HUES6 (cell line): ENCODE measurements at regions not wholly inside any gene's neighbourhood (a gene's known extent, or its start where the extent isn't known, plus 50 kb on each side); places are given as distances from the start of the nearest gene placed in this dataset.

Experiments used
- H3K27ac ChIP-seq: 2 replicates; pipeline ENCODE4 v1.7.0; 2013; ENCODE audit warnings: low read depth, mild to moderate bottlenecking, low read length, inconsistent platforms
- H3K27me3 ChIP-seq: 2 replicates; pipeline ENCODE4 v1.6.1; 2013; ENCODE audit warnings: low read length; ENCODE audit not compliant: control insufficient read depth, insufficient read depth
- H3K36me3 ChIP-seq: 2 replicates; pipeline ENCODE4 v1.6.1; 2013; ENCODE audit warnings: low read length; ENCODE audit not compliant: control insufficient read depth, insufficient read depth
- H3K4me1 ChIP-seq: 2 replicates; pipeline ENCODE4 v1.6.1; 2013; ENCODE audit warnings: low read length; ENCODE audit not compliant: control insufficient read depth, insufficient read depth
- H3K4me3 ChIP-seq: 2 replicates; pipeline ENCODE4 v1.5.1; 2013; ENCODE audit warnings: low read depth, low read length
- H3K9ac ChIP-seq: one replicate; pipeline ENCODE4 v1.6.1; 2013; ENCODE audit warnings: mild to moderate bottlenecking, low read length
- H3K9me3 ChIP-seq: 2 replicates; pipeline ENCODE4 v1.6.1; 2013; ENCODE audit warnings: low read depth, low read length; ENCODE audit not compliant: control insufficient read depth, insufficient read depth

GRCh38 chr15:95300958-95301357 lies 1029.5 kb upstream of the NR2F2 start:
- Histone ChIP-seq H3K4me3 (no peak overlapping the region), H3K27me3 (no peaks in the 10 kb centered on the region), H3K27ac (no peak overlapping the region), H3K9me3 (0 out of 2 replicates have a peak, but pooled peaks cover 2% of the 10 kb centered on the region), H3K9ac (no peak overlapping the region), H3K36me3 (no peaks in the 10 kb centered on the region), H3K4me1 (no peaks in the 10 kb centered on the region)

- no peaks in the 10 kb centered on the region for H3K27me3 ChIP-seq
- no peak overlapping the region for H3K4me3 ChIP-seq
- H3K4me1 ChIP-seq: no peaks in the 10 kb centered on the region
- 0 out of 2 replicates have a peak, but pooled peaks cover 2% of the 10 kb centered on the region for H3K9me3 ChIP-seq
- H3K27ac ChIP-seq: no peak overlapping the region
- no peaks in the 10 kb centered on the region for H3K36me3 ChIP-seq
- no peak overlapping the region for H3K9ac ChIP-seq
Observed at GRCh38 chr15:95302206-95302605, 1028.3 kb upstream of the NR2F2 start.

GRCh38 chr15:95302809-95303208 lies 1027.7 kb upstream of the NR2F2 start:
- Histone ChIP-seq H3K9me3 (0 out of 2 replicates have a peak, but pooled peaks cover 2% of the 10 kb centered on the region), H3K27ac (no peak overlapping the region)

GRCh38 chr15:95303713-95304112 lies 1026.8 kb upstream of the NR2F2 start:
- H3K36me3 ChIP-seq: no peaks in the 10 kb centered on the region
- H3K4me1 ChIP-seq: no peaks in the 10 kb centered on the region
- no peak overlapping the region for H3K4me3 ChIP-seq
- no peak overlapping the region for H3K9ac ChIP-seq
- no peaks in the 10 kb centered on the region for H3K27me3 ChIP-seq
- H3K27ac ChIP-seq: no peak overlapping the region
- 0 out of 2 replicates have a peak, but pooled peaks cover 2% of the 10 kb centered on the region for H3K9me3 ChIP-seq

More at GRCh38 chr15:95302809-95303208, 1027.7 kb upstream of the NR2F2 start:
- Histone ChIP-seq H3K27me3 (no peaks in the 10 kb centered on the region), H3K4me3 (no peak overlapping the region), H3K9ac (no peak overlapping the region), H3K4me1 (no peaks in the 10 kb centered on the region), H3K36me3 (no peaks in the 10 kb centered on the region)

- Histone ChIP-seq H3K9me3 (0 out of 2 replicates have a peak, but pooled peaks cover 2% of the 10 kb centered on the region), H3K4me1 (no peaks in the 10 kb centered on the region), H3K4me3 (no peak overlapping the region), H3K9ac (no peak overlapping the region), H3K27ac (no peak overlapping the region), H3K27me3 (no peaks in the 10 kb centered on the region), H3K36me3 (no peaks in the 10 kb centered on the region)
Observed at GRCh38 chr15:95304151-95304946, 1026.2 kb upstream of the NR2F2 start.

GRCh38 chr15:95304947-95305400 lies 1025.5 kb upstream of the NR2F2 start:
- Histone ChIP-seq H3K4me1 (no peaks in the 10 kb centered on the region), H3K36me3 (no peaks in the 10 kb centered on the region), H3K9ac (no peak overlapping the region), H3K27ac (no peak overlapping the region), H3K9me3 (0 out of 2 replicates have a peak, but pooled peaks cover 2% of the 10 kb centered on the region), H3K4me3 (no peak overlapping the region), H3K27me3 (no peaks in the 10 kb centered on the region)

GRCh38 chr15:95307115-95307514 lies 1023.4 kb upstream of the NR2F2 start:
- Histone ChIP-seq H3K27me3 (no peaks in the 10 kb centered on the region), H3K9ac (no peak overlapping the region), H3K4me3 (no peak overlapping the region), H3K36me3 (no peaks in the 10 kb centered on the region), H3K4me1 (no peaks in the 10 kb centered on the region), H3K9me3 (no peaks in the 10 kb centered on the region), H3K27ac (no peak overlapping the region)

GRCh38 chr15:95319242-95319641 lies 1011.3 kb upstream of the NR2F2 start:
- Histone ChIP-seq H3K4me3 (no peak overlapping the region), H3K4me1 (no peaks in the 10 kb centered on the region), H3K27me3 (peaks cover 5% of the 10 kb centered on the region; the same call in 1 of the 2 replicates), H3K9me3 (0 out of 2 replicates have a peak, but pooled peaks cover 8% of the 10 kb centered on the region), H3K9ac (no peak overlapping the region), H3K36me3 (no peaks in the 10 kb centered on the region), H3K27ac (no peak overlapping the region)

GRCh38 chr15:95323796-95324195 lies 1006.7 kb upstream of the NR2F2 start:
- Histone ChIP-seq H3K4me1 (0 out of 2 replicates have a peak, but pooled peaks cover 3% of the 10 kb centered on the region), H3K27me3 (peaks cover 43% of the 10 kb centered on the region), H3K4me3 (no peak overlapping the region), H3K9me3 (no peaks in the 10 kb centered on the region), H3K36me3 (no peaks in the 10 kb centered on the region), H3K9ac (no peak overlapping the region), H3K27ac (no peak overlapping the region)

GRCh38 chr15:95324656-95325055 lies 1005.8 kb upstream of the NR2F2 start:
- Histone ChIP-seq H3K36me3 (no peaks in the 10 kb centered on the region), H3K4me3 (no peak overlapping the region), H3K27me3 (peaks cover 43% of the 10 kb centered on the region), H3K9ac (no peak overlapping the region), H3K4me1 (0 out of 2 replicates have a peak, but pooled peaks cover 3% of the 10 kb centered on the region), H3K27ac (no peak overlapping the region), H3K9me3 (no peaks in the 10 kb centered on the region)

GRCh38 chr15:95325763-95326404 lies 1004.6 kb upstream of the NR2F2 start:
- 0 out of 2 replicates have a peak, but pooled peaks cover 3% of the 10 kb centered on the region for H3K4me1 ChIP-seq
- peaks cover 43% of the 10 kb centered on the region for H3K27me3 ChIP-seq
- H3K36me3 ChIP-seq: no peaks in the 10 kb centered on the region
- no peak overlapping the region for H3K9ac ChIP-seq
- no peak overlapping the region for H3K27ac ChIP-seq
- no peak overlapping the region for H3K4me3 ChIP-seq
- H3K9me3 ChIP-seq: no peaks in the 10 kb centered on the region
